ENCODE measurements at regions not wholly inside any gene's neighbourhood (a gene's known extent, or its start where the extent isn't known, plus 50 kb on each side); places are given as distances from the start of the nearest gene placed in this dataset.
"Not testable (repeated sequence)": the region's sequence is repeated elsewhere in the genome, so short reads cannot be mapped to it uniquely, and the experiment has no call there.

DNA sequence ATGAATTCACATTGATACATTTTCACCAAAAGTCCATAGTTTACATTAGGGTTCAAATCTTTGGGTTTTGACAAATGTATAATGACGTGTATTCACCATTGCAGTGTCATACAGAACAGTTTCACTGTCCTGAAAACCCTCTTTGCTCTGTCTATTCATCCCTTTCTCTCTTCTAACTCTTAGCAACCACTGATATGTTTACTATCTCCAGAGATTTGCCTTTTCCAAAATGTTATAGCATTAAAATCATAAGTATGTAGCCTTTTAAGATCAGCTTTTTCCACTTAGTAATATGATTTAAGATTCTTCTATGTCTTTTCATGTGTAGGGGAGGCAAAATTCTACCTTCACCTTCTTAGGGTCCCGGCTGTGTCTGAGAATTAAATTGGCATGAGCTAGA, 203.8 kb downstream of the TPRG1 start:
- no peak for DNase-seq (ENCODE audit: low read depth)

DNA sequence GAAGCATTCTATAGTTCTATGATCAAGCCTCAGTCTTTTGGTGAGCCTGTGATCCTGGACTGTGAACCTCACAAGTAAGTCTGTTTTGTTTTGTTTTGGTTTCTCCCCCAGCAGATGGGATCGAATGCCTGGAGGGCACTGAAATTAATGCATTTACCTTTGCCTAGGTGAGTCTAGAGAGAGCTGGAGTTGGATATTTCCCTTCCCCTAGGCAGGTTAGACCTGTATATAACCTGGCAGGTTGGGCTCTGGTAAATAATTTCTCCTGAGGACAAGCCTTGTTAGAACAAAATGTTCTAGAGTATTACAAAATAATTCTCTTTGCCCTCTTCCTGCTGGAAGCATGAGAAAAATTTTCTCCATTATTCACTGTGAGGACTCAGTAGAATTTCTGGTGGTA, 211.9 kb downstream of the TPRG1 start:
- DNase-seq (ENCODE audit: low read depth), result no peak

DNA sequence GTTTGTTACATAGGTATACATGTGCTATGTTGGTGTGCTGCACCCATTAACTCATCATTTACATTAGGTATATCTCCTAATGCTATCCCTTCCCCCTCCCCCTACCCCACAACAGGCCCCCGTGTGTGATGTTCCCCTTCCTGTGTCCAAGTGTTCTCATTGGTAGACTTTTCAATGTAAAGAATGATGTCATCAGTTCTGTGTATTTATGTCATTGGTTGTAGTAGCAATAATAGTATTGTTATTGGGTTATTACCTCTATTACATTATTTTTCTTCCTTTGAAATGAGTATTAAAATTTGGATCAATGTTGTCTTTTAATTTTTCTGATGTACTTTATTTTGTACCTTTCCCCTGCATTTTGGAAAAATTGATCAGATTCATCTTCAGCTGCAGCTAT, 214.1 kb downstream of the TPRG1 start:
- DNase-seq (ENCODE audit: low read depth), result not testable (repeated sequence)

DNA sequence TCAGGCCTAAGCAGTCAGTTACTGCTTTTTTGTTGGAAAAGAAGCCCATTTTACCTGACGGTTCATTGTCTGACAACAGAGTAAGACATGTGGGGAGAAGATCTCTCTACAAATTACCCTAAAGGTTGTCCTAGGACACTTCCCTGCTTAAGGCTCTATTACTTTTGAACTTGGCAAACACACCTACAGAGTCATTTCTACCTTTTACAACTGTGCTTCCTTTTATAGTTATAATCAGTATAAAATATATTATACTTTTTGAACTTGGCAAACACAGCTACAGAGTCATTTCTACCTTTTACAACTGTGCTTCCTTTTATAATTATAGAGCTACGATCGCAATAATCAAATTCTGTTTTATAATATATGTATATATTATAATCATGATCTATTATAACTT, 215.0 kb downstream of the TPRG1 start:
- DNase-seq (ENCODE audit: low read depth), result no peak

DNA sequence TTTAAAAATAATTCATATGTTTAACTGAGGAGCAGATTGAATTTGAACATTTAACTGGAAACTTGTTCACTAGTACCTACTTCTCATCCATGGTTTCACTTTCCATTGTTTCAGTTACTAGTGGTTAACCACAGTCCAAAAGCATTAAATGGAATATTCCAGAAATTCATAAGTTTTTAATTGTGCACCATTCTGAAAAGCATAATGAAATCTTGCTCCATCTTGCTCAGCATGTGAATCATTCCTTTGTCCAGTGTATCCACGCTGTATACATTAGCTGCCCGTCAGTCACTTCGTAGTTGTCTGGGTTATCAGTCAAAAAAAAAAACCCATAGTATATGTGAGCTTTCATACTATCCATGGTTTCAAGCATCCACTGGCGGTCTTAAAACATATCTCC, 217.6 kb downstream of the TPRG1 start:
- no peak for DNase-seq (ENCODE audit: low read depth)

DNA sequence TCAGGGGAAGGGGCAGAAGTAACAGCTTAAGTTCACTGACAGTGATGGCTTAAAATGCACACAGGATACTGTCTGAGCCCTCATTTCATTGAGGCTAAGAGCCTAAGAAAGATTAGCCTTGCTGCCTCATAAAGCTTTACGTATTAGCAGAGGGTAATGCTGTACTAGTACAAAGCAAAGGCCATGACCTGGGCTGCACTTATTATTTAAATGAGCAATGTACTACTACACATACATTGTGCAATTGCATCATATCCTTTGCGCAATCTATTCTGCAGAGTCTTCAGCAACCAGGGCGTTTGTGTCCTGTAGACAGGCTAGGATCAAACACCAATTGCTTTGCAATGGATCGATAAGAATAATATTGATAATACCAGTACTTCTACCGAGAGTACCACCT, 221.8 kb downstream of the TPRG1 start:
- DNase-seq (ENCODE audit: low read depth), result no peak

DNA sequence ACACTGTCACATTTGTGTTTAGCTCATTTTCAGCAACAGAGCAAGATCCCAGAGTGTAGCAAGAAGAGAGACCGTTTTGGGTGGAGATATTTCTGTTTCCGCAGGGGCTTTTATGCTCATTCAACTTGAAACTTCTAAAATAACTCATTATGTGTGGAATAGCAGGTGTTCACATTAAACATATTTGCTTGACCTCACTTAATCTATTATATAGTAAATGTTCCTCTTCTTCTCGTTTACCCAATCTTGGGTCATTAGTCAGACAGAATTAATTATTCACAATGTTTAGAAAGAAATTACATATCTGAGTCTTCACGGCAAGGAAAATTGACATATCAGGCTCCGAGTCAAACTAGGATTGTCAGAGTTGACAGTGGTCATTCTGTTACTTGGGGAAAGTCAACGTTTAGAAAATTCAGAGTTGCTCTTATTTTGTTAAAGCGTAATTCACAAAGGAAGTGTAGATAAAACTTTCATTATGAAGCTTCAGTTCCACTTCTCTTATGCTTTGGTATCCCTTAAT, 222.9 kb downstream of the TPRG1 start:
- DNase-seq (ENCODE audit: low read depth), result no peak

DNA sequence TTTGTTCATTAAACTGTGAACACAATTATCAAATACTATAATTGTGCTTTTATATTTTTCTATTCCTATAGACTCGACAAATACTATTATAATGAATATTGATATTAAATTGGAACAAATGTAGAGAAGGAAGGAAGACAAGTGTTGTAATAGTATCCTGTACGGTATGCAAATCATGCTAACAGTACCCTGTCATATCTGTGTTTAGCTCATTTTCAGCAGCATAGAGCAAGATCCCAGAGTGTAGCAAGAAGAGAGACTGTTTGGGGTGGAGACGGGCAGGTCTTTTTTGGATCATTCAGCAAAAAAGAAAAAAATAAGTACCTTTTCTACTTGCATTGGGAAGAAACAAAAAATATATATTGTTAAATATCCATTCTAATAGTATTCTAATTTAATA, 224.1 kb downstream of the TPRG1 start:
- DNase-seq (ENCODE audit: low read depth), result no peak

DNA sequence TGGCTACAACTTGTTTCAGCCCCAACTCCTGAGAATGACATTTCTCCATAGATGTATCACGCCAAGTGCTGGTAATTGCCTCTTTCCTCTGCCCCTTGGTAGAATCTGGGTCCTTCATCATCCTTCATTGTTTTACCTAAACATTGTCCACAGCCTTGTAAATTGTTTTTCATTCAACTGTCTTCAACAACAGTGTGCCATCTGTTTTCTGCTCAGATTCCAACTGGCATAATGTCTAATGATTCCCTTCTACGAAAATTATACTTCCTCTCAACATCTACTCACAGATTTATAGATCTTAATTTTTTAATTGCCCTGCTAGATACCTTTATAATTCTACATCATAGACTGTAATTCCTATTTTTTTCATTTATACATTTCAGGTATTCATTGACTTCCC, 226.9 kb downstream of the TPRG1 start:
- DNase-seq (ENCODE audit: low read depth), result no peak

DNA sequence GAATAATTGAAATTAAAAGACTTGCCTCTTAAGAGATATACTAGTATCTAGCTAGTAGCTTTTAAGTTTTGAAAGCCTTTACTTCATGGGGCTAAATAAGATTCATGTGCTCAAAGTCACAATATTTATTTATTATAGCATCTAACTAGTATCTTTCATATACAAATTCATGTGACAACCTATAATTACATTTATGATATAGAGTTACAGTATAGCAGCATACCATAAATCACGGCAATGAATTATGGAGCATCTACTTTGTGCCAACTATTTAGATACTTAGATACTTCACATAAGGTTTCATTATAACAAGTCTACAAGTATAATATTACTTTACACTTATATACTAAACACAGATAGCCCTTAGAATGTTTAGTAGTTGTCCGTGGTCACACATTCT, 229.4 kb downstream of the TPRG1 start:
- no peak for DNase-seq (ENCODE audit: low read depth)

DNA sequence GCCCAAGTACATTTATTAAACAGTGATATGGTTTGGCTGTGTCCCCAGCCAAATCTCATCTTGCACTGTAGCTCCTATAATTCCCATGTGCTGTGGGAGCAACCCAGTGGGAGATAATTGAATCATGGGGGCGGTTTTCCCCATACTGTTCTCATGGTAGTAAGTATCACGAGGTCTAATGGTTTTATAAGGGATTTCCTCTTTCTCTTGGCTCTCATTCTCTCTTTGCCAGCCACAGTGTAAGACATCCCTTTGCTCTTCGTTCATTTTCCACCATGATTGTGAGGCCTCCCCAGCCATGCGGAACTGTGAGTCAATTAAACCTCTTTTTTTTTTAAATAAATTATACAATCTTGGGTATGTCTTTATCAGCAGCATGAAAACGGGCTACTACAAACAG, 228.0 kb upstream of the TP63 start:
- DNase-seq (ENCODE audit: low read depth), result no peak

DNA sequence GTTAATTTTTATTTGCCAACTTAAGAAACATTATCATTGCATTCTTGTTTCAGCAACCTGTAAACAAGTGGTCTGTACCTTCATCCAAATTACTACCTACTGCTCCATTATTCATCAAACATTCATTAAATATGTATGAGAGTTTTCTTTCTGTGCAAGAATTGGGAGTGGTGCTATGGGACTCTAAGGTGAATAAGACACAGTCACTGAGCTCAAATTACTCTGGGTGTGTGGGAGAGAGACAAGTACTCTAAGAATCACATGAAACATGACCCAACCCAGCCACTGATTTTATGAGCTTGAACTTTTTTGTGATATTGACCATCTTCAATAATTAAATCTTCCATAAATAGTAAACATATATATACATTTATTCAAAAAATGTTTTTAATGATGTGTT, 227.2 kb upstream of the TP63 start:
- DNase-seq (ENCODE audit: low read depth), result no peak

DNA sequence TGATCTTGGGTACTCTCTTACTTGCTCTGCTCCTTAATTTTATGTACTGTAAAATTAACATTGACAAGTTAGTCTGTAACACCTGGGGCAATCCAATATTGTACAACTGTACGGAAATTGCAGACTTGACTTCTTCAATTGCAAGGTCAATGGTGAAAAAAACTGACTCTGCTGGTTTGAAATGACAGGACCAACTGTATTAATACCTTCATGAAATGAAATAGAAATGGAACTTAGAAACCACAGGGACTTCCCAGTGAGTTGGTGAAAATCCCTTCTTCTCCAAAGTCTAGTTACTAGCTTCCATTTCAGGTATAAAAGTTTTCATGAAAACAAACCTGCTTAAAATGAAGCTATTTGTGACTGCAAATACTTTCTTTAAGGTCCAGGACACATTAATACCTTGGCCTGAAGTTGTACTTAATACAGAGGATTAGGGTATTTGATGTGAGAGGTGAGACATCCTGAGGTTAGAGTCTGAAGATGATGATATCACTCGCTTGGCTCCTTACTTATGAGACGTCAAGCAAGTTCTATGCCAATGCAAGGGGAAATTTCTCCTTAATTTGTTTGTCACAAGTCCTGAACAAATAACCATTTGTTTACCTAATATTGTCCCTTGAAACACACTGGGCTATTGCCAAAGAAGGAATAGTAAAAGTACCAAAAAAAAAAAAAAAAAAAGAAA, 226.2 kb upstream of the TP63 start:
- no peak for DNase-seq (ENCODE audit: low read depth)

DNA sequence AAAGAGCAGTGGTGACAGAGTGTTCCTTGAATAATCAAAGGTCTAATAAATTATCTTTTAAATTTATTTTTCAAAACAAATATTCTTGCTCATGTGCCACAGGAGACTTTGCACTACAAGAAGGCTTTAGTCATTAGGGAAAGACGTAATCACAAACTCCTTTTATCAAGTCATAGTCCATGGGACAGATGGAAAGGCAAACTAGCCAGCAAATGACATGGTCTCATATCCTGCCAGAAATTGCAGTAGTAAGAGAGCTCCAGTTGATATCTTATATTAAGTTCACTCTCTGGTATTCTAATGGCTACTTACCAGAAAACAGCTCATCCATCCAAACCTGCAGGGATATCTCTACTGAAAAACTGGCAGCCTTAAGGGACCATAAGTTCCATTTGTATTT, 225.0 kb upstream of the TP63 start:
- DNase-seq (ENCODE audit: low read depth), result no peak

DNA sequence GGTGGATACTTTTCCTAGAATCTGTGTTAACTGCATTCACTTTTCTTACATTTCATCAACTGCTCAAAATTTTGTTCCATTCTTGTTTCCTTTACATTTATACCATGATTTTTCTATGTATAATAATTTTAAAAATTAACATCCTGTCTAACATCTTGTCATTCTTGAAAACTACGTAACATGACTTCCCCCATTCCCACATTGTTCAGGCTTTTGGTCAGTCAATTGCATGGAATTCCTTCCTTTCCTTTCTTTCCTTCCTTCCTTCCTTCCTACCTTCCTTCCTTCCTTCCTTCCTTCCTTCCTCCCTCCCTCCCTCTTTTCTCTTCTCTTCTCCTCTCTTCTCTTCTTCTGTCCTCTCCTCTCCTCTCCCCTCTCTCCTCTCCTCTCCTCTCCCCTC, 220.7 kb upstream of the TP63 start:
- no peak for DNase-seq (ENCODE audit: low read depth)

DNA sequence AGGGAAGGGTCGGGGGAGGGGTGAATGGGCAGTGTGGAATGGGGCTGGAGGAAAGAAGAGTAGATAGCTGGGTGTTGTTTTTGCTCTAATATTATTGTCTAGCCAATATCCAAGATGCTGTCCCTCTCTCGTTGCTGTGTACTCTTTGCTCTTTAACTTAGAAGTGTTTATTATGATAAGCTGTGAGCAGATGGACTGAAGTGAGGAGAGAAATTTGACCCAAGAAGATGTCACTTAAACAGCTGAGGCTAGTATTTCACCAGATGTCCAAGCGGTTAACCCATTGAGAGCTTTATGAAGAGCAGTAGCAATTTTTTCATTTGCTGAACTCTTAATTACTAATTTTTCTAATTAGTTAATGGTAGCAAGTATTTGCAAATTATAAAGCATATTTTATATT, 212.2 kb upstream of the TP63 start:
- no peak for DNase-seq (ENCODE audit: low read depth)

DNA sequence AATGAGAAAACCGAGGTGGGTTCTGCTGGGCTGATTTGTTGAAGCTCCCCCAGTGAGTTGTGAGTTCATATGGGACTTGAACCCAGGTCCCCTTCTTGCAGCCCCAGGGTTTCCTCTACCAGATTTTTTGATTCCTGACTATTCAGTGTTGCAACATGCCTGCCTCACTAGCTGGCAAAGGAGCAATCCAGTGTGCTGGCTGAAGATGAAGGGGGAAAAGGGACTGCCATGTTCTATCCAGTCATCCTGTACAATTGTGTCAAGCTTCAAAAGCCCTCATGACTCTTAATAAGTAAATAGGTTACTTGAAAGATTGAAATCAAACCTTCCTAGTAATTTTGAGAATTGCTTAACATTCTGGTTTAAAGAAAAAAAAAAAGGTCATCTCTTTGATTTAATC, 211.5 kb upstream of the TP63 start:
- DNase-seq (ENCODE audit: low read depth), result no peak

DNA sequence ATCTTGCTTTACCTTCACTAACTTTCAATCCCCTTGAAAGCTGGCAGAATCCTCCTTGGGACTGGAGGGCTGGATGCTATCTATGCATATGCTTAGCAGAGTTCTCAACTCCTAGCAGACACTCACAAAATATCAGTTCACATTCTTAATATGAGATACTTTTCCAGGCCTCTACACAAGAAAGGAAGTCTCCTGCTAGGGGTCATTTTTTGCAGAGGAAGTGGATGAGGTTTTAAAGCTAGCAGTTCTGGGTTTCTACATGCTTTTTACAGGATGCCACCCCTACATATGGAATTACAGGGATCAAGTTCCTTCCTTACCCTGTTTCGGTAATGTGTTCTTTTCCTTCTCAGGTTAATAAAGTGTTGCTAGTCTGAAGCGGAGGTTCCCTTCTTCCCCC, 206.3 kb upstream of the TP63 start:
- no peak for DNase-seq (ENCODE audit: low read depth)

DNA sequence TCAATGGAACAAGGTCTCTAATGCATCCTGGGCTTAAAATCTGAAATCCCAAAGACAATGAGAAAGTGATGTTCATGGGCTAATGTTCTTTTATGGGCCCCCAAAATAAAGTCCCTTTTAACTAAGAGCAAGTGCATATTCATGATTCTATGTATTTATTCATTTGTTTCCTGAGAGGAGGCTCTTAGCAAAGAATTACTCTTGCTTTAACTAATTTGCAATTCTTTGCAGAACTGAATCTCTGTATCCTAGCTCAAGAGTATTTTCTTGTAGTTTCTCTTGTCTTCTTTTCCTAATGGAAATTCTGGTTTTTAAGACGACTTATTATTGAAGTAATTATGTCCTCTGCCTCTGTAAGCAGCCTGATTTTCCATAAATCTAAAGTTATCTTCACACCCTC, 202.2 kb upstream of the TP63 start:
- no peak for DNase-seq (ENCODE audit: low read depth)

DNA sequence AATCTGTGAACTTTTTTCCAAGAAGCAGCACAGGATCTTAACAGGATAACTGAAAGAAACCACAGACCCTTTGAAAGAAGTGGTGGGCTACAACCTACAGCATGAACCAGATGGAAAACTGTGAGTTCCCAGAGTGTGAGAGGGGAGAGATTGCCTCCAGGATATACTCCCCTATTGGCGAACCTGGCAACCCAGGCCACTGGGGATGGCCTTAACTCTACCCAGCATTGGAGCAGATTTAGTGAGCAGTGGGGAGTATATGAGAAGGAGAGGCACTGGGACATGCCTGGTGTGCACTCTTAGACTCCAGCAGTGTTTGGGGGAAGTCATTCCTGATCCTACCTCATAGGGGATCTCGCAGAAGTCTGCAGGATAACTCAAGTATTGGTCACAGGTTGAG, 201.0 kb upstream of the TP63 start:
- DNase-seq (ENCODE audit: low read depth), result no peak

DNA sequence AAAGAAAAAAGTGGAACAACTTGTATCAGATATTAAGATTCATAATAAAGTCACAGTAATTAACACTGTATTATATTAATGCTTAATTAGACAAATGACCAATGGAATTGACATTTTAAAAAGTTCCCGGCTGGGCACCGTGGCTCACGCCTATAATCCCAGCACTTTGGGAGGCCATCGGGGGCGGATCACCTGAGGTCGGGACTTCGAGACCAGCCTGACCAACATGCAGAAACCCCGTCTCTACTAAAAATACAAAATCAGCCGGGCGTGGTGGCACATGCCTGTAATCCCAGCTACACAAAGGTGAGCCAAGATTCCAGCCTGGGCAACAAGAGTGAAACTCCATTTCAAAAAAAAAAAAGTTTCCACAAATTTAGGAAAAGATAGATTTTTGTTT, 188.9 kb upstream of the TP63 start:
- DNase-seq (ENCODE audit: low read depth), result not testable (repeated sequence)

DNA sequence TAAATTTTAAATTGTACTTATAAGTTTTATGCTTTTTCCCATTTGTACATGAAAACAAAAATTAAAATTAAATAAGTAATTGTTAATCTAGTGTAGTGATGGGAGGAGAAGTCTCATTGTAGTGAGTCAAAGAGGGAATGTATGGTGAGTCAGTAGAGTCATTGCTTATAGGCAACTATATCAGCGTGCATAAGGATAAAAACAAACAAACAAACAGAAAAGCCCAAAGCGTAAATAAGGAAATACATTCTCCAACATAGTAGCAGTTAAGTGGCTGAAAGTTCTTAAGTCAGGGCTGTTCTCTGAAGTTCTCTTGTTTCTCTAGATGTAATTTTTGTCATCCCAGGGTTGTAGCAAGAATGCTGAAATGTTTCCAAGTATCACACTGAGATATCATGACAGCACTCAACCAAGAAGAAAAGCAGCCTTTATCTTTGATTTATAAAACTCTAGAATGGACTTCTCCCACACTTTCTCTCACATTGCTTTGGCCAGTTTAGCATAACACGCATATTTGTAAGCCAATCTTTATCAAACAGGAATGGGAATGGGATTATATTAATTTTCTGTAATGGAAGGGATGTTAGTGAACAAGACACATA, 184.1 kb upstream of the TP63 start:
- DNase-seq (ENCODE audit: low read depth), result no peak

DNA sequence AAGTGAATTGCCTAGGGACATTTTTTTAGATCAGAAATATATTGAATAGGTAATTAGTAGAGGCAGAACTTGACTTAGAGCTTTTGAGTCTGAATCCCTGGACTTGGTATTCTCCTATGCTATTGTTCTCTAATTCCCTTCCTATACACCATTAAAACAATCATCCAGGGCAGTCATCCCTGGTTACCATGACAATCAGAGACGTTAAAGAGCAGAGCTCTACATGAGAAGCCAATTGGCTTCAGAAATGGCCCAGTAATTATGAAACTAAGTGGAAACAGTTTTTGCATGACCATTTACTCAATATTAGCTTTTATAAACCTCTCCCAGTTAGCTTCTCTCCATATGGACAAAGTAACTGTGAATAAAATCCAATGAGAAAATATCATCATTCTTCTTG, 182.1 kb upstream of the TP63 start:
- no peak for DNase-seq (ENCODE audit: low read depth)

DNA sequence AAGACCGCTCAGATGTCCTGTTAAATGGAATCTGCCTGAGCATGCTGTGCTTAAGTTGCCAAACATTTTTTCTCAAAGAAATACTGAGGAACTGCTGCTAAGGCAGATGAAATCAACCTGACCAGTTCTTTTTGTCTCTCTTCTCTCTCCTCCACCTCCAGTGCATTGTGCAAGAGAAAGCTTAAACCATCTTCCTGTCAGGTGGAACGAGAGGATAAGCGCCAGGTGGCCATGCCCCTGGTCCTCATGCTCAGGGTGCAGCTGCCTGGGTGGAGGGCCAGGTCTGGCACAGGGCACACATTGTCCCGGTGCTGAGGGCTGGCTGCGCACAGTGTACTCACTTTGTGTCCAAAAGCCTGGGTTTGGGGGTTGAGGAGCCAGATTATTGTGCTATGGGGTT, 176.2 kb upstream of the TP63 start:
- DNase-seq (ENCODE audit: low read depth), result no peak

All from GM04504 (cell line).